MM.1S (cell line): ENCODE measurements at regions not wholly inside any gene's neighbourhood (a gene's known extent, or its start where the extent isn't known, plus 50 kb on each side); places are given as distances from the start of the nearest gene placed in this dataset.

Experiments used
- CTCF ChIP-seq: fragments of 300-600 bp; sonication (generic); IDR thresholded peaks from 2 replicates; pipeline ENCODE4 v1.5.1; 2016; ENCODE audit warnings: antibody characterized with exemption, low read length, mixed read lengths
- EZH2 ChIP-seq: fragments of 300-600 bp; sonication (generic); optimal IDR thresholded peaks from 2 replicates; pipeline ENCODE3; 2017; ENCODE audit warnings: low read depth, mild to moderate bottlenecking, antibody characterized with exemption, low read length, mixed read lengths
- EZH2phosphoT487 ChIP-seq: fragments of 300-600 bp; sonication (generic); IDR thresholded peaks from 2 replicates; pipeline ENCODE4 v1.6.1; 2018; ENCODE audit warnings: antibody characterized with exemption, low read length

DNA sequence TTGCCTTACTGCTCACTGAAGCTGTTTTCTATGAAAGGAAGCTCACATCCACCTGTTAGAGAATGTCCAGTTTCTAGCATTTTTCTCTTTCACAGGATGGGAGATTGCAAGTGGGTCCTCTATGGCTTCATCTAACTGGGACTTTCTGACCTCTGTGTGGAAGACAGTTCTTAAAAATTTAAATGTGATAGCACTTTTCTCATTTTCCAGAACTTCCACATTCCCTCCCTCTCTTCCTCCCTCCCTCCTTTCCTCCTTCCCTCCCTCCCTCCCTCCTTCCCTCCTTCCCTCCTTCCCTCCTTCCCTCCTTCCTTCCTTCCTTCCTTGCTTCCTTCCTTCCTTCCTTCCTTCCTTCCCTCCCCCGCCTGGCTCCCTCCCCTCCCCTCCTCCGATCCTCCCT is 291.1 kb downstream of the DOK5 start:
- no peak for TF ChIP-seq CTCF
- no peak for TF ChIP-seq EZH2phosphoT487
- no peak for TF ChIP-seq EZH2
